Adrenal gland (tissue), 5 donors: ENCODE measurements at regions not wholly inside any gene's neighbourhood (a gene's known extent, or its start where the extent isn't known, plus 50 kb on each side); places are given as distances from the start of the nearest gene placed in this dataset.

Experiments used
- CTCF ChIP-seq, 6 experiments: fragments of 450-650 bp in 4 of 6; fragments of 200-600 bp in 2 of 6; sonication (generic) in 1 of 6; IDR thresholded peaks; 1 replicate in 5 of 6; 2 replicates in 1 of 6; pipeline versions ENCODE4 v1.5.1 to v1.8.0; 2016 to 2021; ENCODE audit warnings: antibody characterized with exemption in 6 of 6, mild to moderate bottlenecking in 2 of 6, moderate library complexity in 1 of 6
- POLR2A ChIP-seq, 2 donors: fragments of 450-650 bp; IDR thresholded peaks; one replicate each; pipeline ENCODE4 v1.6.1; 2017; ENCODE audit warnings: antibody characterized with exemption in 2 of 2, mild to moderate bottlenecking in 2 of 2, moderate library complexity in 1 of 2
- donor health status: DM: no; HTN: no; CAD: no.

GRCh38 chr1:8238141-8239038, 79.5 kb upstream of the SLC45A1 start:
- TF ChIP-seq CTCF (IDR thresholded peaks at IDR 0.05) (no peak), POLR2A (IDR thresholded peaks at IDR 0.05) (no peak)
